Renal pelvis (tissue), 1 donor: ENCODE measurements at regions not wholly inside any gene's neighbourhood (a gene's known extent, or its start where the extent isn't known, plus 50 kb on each side); places are given as distances from the start of the nearest gene placed in this dataset.

Experiments
- DNase-seq: peaks from one replicate; pipeline ENCODE4 v3.0.0-alpha.2; 2013

GRCh38 chr21:27818847-27819246 lies 852.0 kb upstream of the ADAMTS5 start:
- no peak for DNase-seq

- DNase-seq, result no peak
Observed at GRCh38 chr21:27817902-27818623, 851.2 kb upstream of the ADAMTS5 start.

GRCh38 chr21:27817074-27817473 lies 850.2 kb upstream of the ADAMTS5 start:
- DNase-seq, result no peak

- no peak for DNase-seq
Observed at GRCh38 chr21:27816301-27816700, 849.4 kb upstream of the ADAMTS5 start.

GRCh38 chr21:27814226-27814625 lies 847.3 kb upstream of the ADAMTS5 start:
- no peak for DNase-seq

- DNase-seq, result no peak
Observed at GRCh38 chr21:27813750-27814149, 846.9 kb upstream of the ADAMTS5 start.

GRCh38 chr21:27813344-27813743 lies 846.5 kb upstream of the ADAMTS5 start:
- no peak for DNase-seq

GRCh38 chr21:27812279-27812678 lies 845.4 kb upstream of the ADAMTS5 start:
- DNase-seq, result no peak

GRCh38 chr21:27808923-27809322 lies 842.0 kb upstream of the ADAMTS5 start:
- no peak for DNase-seq

- no peak for DNase-seq
Observed at GRCh38 chr21:27807596-27807995, 840.7 kb upstream of the ADAMTS5 start.

- DNase-seq, result no peak
Observed at GRCh38 chr21:27806281-27806680, 839.4 kb upstream of the ADAMTS5 start.

GRCh38 chr21:27805696-27806095 lies 838.8 kb upstream of the ADAMTS5 start:
- DNase-seq, result no peak

- no peak for DNase-seq
Observed at GRCh38 chr21:27804515-27804914, 837.6 kb upstream of the ADAMTS5 start.

GRCh38 chr21:27803571-27803970 lies 836.7 kb upstream of the ADAMTS5 start:
- DNase-seq, result no peak

GRCh38 chr21:27802816-27803475 lies 836.1 kb upstream of the ADAMTS5 start:
- DNase-seq, result no peak

GRCh38 chr21:27799861-27800260 lies 833.0 kb upstream of the ADAMTS5 start:
- no peak for DNase-seq

GRCh38 chr21:27796106-27796505 lies 829.2 kb upstream of the ADAMTS5 start:
- DNase-seq, result no peak

GRCh38 chr21:27795418-27795817 lies 828.5 kb upstream of the ADAMTS5 start:
- DNase-seq, result no peak

GRCh38 chr21:27793901-27794300 lies 827.0 kb upstream of the ADAMTS5 start:
- DNase-seq, result no peak

- no peak for DNase-seq
Observed at GRCh38 chr21:27787046-27787445, 820.2 kb upstream of the ADAMTS5 start.

GRCh38 chr21:27779606-27780005 lies 812.7 kb upstream of the ADAMTS5 start:
- no peak for DNase-seq

GRCh38 chr21:27776925-27777553 lies 810.2 kb upstream of the ADAMTS5 start:
- DNase-seq, result no peak

GRCh38 chr21:27772816-27773215 lies 805.9 kb upstream of the ADAMTS5 start:
- no peak for DNase-seq
